BJ (cell line): ENCODE measurements at regions not wholly inside any gene's neighbourhood (a gene's known extent, or its start where the extent isn't known, plus 50 kb on each side); places are given as distances from the start of the nearest gene placed in this dataset.

Source experiments
- CTCF ChIA-PET: fragments of 350-600 bp; formaldehyde crosslinking; extraction: SDS; loops from one replicate; lab custom pipeline; 2021; ENCODE audit warnings: antibody characterized with exemption, inconsistent platforms; lab: Yijun Ruan, JAX
- POLR2A ChIA-PET: fragments of 300-600 bp; sonication (Branson Sonifier 250); formaldehyde crosslinking; extraction: SDS; loops from one replicate; lab custom pipeline; 2021; ENCODE audit warnings: antibody characterized with exemption; lab: Charles Lee
- DNase-seq: peaks from one replicate; pipeline ENCODE4 v3.0.0-alpha.2; 2011; ENCODE audit warnings: low read depth
- H3K27me3 ChIP-seq: 2 replicates; pipeline ENCODE4 v1.6.0; 2011; ENCODE audit warnings: low read length; ENCODE audit not compliant: control insufficient read depth, insufficient read depth
- H3K36me3 ChIP-seq: 2 replicates; pipeline ENCODE4 v1.5.1; 2011; ENCODE audit warnings: low read length; ENCODE audit not compliant: control insufficient read depth, insufficient read depth
- H3K4me3 ChIP-seq: 2 replicates; pipeline ENCODE4 v1.5.1; 2011; ENCODE audit warnings: low read depth, mild to moderate bottlenecking, control low read depth, low read length
- CTCF ChIP-seq: IDR thresholded peaks from 2 replicates; pipeline ENCODE4 v1.5.1; 2011; ENCODE audit warnings: low read depth, mild to moderate bottlenecking, control low read depth, inconsistent platforms, low read length, moderate library complexity; ENCODE audit not compliant: insufficient read depth

- POLR2A ChIA-PET, result no interaction called here
Observed at GRCh38 chr4:166635367-166635766, 598.9 kb downstream of the SPOCK3 start.

GRCh38 chr4:166637816-166638215 lies 596.5 kb downstream of the SPOCK3 start:
- POLR2A ChIA-PET, result no interaction called here
- Histone ChIP-seq H3K36me3 (no peaks in the 10 kb centered on the region), H3K4me3 (no peak overlapping the region), H3K27me3 (no peaks in the 10 kb centered on the region)
- CTCF ChIA-PET, result no interaction called here
- TF ChIP-seq CTCF, result no peak
- no peak for DNase-seq

More at GRCh38 chr4:166635367-166635766, 598.9 kb downstream of the SPOCK3 start:
- Histone ChIP-seq H3K4me3 (no peak overlapping the region), H3K36me3 (no peaks in the 10 kb centered on the region), H3K27me3 (no peaks in the 10 kb centered on the region)
- CTCF ChIA-PET, result no interaction called here
- no peak for DNase-seq
- TF ChIP-seq CTCF, result no peak

GRCh38 chr4:166655231-166655630 lies 579.1 kb downstream of the SPOCK3 start:
- ChIA-PET POLR2A (no interaction called here), CTCF (no interaction called here)
- Histone ChIP-seq H3K36me3 (no peaks in the 10 kb centered on the region), H3K4me3 (no peak overlapping the region), H3K27me3 (no peaks in the 10 kb centered on the region)
- TF ChIP-seq CTCF, result no peak
- no peak for DNase-seq

- no peaks in the 10 kb centered on the region for H3K27me3 ChIP-seq
- H3K4me3 ChIP-seq, result no peak overlapping the region
- ChIA-PET POLR2A (no interaction called here), CTCF (no interaction called here)
- H3K36me3 ChIP-seq, result no peaks in the 10 kb centered on the region
- no peak for DNase-seq
- no peak for TF ChIP-seq CTCF
Observed at GRCh38 chr4:166655705-166656104, 578.6 kb downstream of the SPOCK3 start.

- no peak for TF ChIP-seq CTCF
- POLR2A ChIA-PET, result no interaction called here
- DNase-seq, result no peak
- Histone ChIP-seq H3K36me3 (no peaks in the 10 kb centered on the region), H3K4me3 (no peak overlapping the region), H3K27me3 (no peaks in the 10 kb centered on the region)
- CTCF ChIA-PET, result no interaction called here
Observed at GRCh38 chr4:166657261-166657660, 577.0 kb downstream of the SPOCK3 start.
